ENCODE measurements at regions not wholly inside any gene's neighbourhood (a gene's known extent, or its start where the extent isn't known, plus 50 kb on each side); places are given as distances from the start of the nearest gene placed in this dataset.
"Not testable (repeated sequence)": the region's sequence is repeated elsewhere in the genome, so short reads cannot be mapped to it uniquely, and the experiment has no call there.

DNA sequence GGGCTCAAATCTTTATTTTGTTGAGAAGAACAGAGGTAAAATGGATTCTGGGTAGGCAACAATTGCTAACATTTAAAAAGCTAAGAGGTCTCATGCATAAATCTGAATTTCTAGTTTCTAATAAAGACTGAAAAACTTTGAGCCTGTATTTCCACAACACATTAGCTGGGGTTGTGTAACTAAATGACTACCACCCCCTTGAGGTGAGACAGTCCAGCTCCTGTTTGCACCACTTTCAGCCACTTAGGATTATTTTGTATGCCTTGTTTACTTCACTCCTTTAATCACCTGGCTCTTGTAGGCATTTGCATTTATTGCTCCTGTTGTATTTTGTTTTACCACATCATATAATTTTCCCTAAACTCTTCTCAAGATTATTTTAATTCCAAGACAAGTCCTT lies 376.6 kb downstream of the PTH2R start:
- DNase-seq (ENCODE audit: extremely low spot score), result no peak
- ChIA-PET CTCF (no interaction called here), POLR2A (no interaction called here)
- TF ChIP-seq ZNF384 (IDR thresholded peaks at IDR 0.05), result no peak
- TF ChIP-seq FOXK2 (IDR thresholded peaks at IDR 0.05), result no peak
- no peak for TF ChIP-seq SUZ12 (IDR thresholded peaks at IDR 0.05)
- TF ChIP-seq LEF1 (IDR thresholded peaks at IDR 0.05; ENCODE audit: borderline replicate concordance), result no peak
- TF ChIP-seq NFRKB (IDR thresholded peaks at IDR 0.05), result no peak
- no peak for TF ChIP-seq HDGF (IDR thresholded peaks at IDR 0.05; ENCODE audit: borderline replicate concordance)
- no peak for TF ChIP-seq FOXA1 (IDR thresholded peaks at IDR 0.05)
- no peak for TF ChIP-seq BHLHE40 (IDR thresholded peaks at IDR 0.05; ENCODE audit: borderline replicate concordance)
- TF ChIP-seq, protein P1, sequence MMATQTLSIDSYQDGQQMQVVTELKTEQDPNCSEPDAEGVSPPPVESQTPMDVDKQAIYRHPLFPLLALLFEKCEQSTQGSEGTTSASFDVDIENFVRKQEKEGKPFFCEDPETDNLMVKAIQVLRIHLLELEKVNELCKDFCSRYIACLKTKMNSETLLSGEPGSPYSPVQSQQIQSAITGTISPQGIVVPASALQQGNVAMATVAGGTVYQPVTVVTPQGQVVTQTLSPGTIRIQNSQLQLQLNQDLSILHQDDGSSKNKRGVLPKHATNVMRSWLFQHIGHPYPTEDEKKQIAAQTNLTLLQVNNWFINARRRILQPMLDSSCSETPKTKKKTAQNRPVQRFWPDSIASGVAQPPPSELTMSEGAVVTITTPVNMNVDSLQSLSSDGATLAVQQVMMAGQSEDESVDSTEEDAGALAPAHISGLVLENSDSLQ (IDR thresholded peaks at IDR 0.05), result no peak
- TF ChIP-seq SP1 (IDR thresholded peaks at IDR 0.05), result no peak
- no peak for TF ChIP-seq L3MBTL2 (conservative IDR thresholded peaks at IDR 0.05)
- TF ChIP-seq TARDBP (IDR thresholded peaks at IDR 0.05), result no peak
- no peak for TF ChIP-seq ARNT (IDR thresholded peaks at IDR 0.05)
- TF ChIP-seq FOXM1 (IDR thresholded peaks at IDR 0.05; ENCODE audit: borderline replicate concordance), result no peak
- no peak for TF ChIP-seq ELF4 (IDR thresholded peaks at IDR 0.05)
- no peak for TF ChIP-seq CTBP1 (IDR thresholded peaks at IDR 0.05; ENCODE audit: borderline replicate concordance)

DNA sequence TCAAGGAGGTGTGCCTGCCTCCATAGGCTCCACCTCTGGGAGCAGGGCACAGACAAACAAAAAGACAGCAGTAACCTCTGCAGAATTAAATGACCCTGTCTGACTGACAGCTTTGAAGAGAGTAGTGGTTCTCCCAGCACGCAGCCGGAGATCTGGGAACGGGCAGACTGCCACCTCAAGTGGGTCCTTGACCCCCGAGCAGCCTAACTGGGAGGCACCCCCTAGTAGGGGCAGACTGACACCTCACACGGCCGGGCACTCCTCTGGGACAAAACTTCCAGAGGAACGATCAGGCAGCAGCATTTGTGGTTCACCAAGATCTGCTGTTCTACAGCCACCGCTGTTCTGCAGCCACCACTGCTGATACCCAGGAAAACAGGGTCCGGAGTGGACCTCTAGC lies 378.2 kb downstream of the PTH2R start:
- POLR2A ChIA-PET; CTCF ChIA-PET; DNase-seq (ENCODE audit: extremely low spot score): not testable (repeated sequence)

DNA sequence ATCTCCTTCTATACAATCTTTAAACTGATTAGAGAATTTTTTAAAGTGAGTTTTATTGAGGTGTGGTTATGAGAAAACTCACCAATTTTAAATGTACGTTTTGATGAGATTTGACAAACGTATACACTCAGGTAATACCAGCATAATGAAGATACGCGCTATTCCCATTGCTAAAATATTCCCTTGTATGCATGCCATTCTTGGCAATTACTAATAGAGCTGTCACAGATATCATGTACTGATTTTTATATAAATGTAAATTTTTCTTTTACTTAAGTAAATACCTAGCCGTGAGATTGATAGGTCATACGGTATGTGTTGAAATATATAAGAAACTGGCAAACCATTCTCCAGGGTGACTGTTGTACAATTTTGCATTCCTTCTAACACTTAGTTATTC lies 384.7 kb downstream of the PTH2R start:
- TF ChIP-seq FOXK2 (IDR thresholded peaks at IDR 0.05) (no peak), TARDBP (IDR thresholded peaks at IDR 0.05) (no peak), SUZ12 (IDR thresholded peaks at IDR 0.05) (no peak), FOXA1 (IDR thresholded peaks at IDR 0.05) (no peak), LEF1 (IDR thresholded peaks at IDR 0.05; ENCODE audit: borderline replicate concordance) (no peak), BHLHE40 (IDR thresholded peaks at IDR 0.05; ENCODE audit: borderline replicate concordance) (no peak), FOXM1 (IDR thresholded peaks at IDR 0.05; ENCODE audit: borderline replicate concordance) (no peak), CTBP1 (IDR thresholded peaks at IDR 0.05; ENCODE audit: borderline replicate concordance) (no peak), ARNT (IDR thresholded peaks at IDR 0.05) (no peak), ZNF384 (IDR thresholded peaks at IDR 0.05) (no peak), HDGF (IDR thresholded peaks at IDR 0.05; ENCODE audit: borderline replicate concordance) (no peak), L3MBTL2 (conservative IDR thresholded peaks at IDR 0.05) (no peak), SP1 (IDR thresholded peaks at IDR 0.05) (no peak), NFRKB (IDR thresholded peaks at IDR 0.05) (no peak), ELF4 (IDR thresholded peaks at IDR 0.05) (no peak)
- TF ChIP-seq, protein P1 (IDR thresholded peaks at IDR 0.05), result no peak
- no peak for DNase-seq (ENCODE audit: extremely low spot score)
- ChIA-PET POLR2A (no interaction called here), CTCF (no interaction called here)

DNA sequence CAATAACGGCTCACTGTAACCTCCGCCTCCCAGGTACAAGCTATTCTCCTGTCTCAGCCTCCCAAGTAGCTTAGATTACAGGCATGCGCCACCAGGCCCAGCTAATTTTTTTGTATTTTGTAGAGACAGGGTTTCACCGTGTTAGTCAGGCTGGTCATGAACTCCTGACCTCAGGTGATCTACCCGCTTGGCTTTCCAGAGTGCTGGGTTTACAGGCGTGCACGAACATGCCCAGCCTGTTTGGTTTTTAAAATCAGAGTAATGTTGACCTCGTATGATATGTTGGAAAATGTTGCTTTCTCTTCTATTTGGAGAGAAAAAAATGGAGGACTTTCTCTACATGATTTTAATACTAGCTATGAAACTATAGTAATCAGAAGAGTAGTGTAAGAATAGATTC lies 386.2 kb downstream of the PTH2R start:
- no peak for TF ChIP-seq ELF4 (IDR thresholded peaks at IDR 0.05)
- TF ChIP-seq L3MBTL2 (conservative IDR thresholded peaks at IDR 0.05), result no peak
- TF ChIP-seq FOXA1 (IDR thresholded peaks at IDR 0.05), result no peak
- TF ChIP-seq ZNF384 (IDR thresholded peaks at IDR 0.05), result no peak
- TF ChIP-seq HDGF (IDR thresholded peaks at IDR 0.05; ENCODE audit: borderline replicate concordance), result no peak
- no peak for TF ChIP-seq FOXK2 (IDR thresholded peaks at IDR 0.05)
- TF ChIP-seq SP1 (IDR thresholded peaks at IDR 0.05), result no peak
- TF ChIP-seq BHLHE40 (IDR thresholded peaks at IDR 0.05; ENCODE audit: borderline replicate concordance), result no peak
- no peak for TF ChIP-seq LEF1 (IDR thresholded peaks at IDR 0.05; ENCODE audit: borderline replicate concordance)
- no peak for TF ChIP-seq NFRKB (IDR thresholded peaks at IDR 0.05)
- no peak for TF ChIP-seq FOXM1 (IDR thresholded peaks at IDR 0.05; ENCODE audit: borderline replicate concordance)
- no peak for TF ChIP-seq SUZ12 (IDR thresholded peaks at IDR 0.05)
- TF ChIP-seq, protein P1 (IDR thresholded peaks at IDR 0.05), result no peak
- no peak for TF ChIP-seq TARDBP (IDR thresholded peaks at IDR 0.05)
- no peak for TF ChIP-seq CTBP1 (IDR thresholded peaks at IDR 0.05; ENCODE audit: borderline replicate concordance)
- no peak for TF ChIP-seq ARNT (IDR thresholded peaks at IDR 0.05)
- POLR2A ChIA-PET, result no interaction called here
- CTCF ChIA-PET, result no interaction called here
- DNase-seq (ENCODE audit: extremely low spot score), result no peak

DNA sequence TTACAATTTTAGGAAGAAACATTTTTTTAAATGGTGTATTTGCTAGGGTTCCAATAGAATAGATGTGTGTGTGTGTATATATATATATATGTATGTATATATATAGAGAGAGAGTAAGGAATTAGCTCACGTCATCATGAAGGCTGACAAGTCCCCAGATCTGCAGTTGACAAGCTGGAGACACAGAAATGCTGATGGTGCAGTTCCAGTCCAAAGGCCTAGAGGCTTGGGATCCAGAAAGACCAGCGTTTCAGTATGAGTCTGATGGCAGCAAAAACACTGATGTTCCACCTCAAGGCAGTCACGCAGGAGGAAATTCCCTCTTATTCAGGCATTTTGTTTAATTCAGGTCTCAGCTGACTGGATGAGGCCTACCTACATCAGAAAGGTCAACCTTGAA lies 386.8 kb downstream of the PTH2R start:
- DNase-seq (ENCODE audit: extremely low spot score), result no peak
- no peak for TF ChIP-seq NFRKB (IDR thresholded peaks at IDR 0.05)
- TF ChIP-seq ARNT (IDR thresholded peaks at IDR 0.05), result no peak
- no peak for TF ChIP-seq FOXM1 (IDR thresholded peaks at IDR 0.05; ENCODE audit: borderline replicate concordance)
- no peak for TF ChIP-seq ZNF384 (IDR thresholded peaks at IDR 0.05)
- no peak for TF ChIP-seq FOXK2 (IDR thresholded peaks at IDR 0.05)
- no peak for TF ChIP-seq SUZ12 (IDR thresholded peaks at IDR 0.05)
- TF ChIP-seq SP1 (IDR thresholded peaks at IDR 0.05), result no peak
- no peak for TF ChIP-seq BHLHE40 (IDR thresholded peaks at IDR 0.05; ENCODE audit: borderline replicate concordance)
- no peak for TF ChIP-seq TARDBP (IDR thresholded peaks at IDR 0.05)
- no peak for TF ChIP-seq LEF1 (IDR thresholded peaks at IDR 0.05; ENCODE audit: borderline replicate concordance)
- no peak for TF ChIP-seq L3MBTL2 (conservative IDR thresholded peaks at IDR 0.05)
- ChIA-PET CTCF (no interaction called here), POLR2A (no interaction called here)

DNA sequence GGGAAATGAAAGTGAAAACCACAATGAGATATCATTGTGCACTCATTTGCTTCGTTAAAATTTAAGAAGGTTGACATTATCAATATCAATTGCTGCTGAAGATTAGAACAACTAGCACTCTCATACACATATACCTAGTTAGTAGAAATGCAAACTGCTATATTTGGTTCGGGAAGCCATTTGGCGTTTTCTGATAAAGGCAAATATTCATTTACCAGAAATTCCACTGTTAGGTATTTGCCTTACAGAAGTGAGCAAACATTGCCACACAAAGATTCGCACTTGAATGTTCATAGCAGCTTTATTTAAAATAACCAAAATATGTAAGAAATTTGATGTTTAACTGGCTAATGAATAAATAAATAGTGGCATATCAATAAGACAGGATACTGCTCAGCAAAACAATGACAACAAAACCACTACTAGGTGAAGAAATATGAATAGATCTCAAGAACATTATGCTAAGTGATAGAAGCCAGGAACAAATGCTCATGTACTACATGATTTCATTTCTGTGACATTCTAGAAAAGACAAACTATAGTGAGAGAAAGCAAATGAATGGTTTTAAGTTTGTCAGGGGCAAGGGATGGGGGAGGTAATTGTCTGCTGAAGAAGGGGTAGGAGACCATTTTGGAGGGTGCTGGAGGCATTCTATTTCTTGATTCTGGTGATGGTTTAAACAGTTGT lies 387.8 kb downstream of the PTH2R start:
- TF ChIP-seq NFRKB (IDR thresholded peaks at IDR 0.05), result no peak
- no peak for TF ChIP-seq CTBP1 (IDR thresholded peaks at IDR 0.05; ENCODE audit: borderline replicate concordance)
- TF ChIP-seq SP1 (IDR thresholded peaks at IDR 0.05), result no peak
- TF ChIP-seq HDGF (IDR thresholded peaks at IDR 0.05; ENCODE audit: borderline replicate concordance), result no peak
- no peak for TF ChIP-seq ZNF384 (IDR thresholded peaks at IDR 0.05)
- TF ChIP-seq SUZ12 (IDR thresholded peaks at IDR 0.05), result no peak
- no peak for TF ChIP-seq FOXM1 (IDR thresholded peaks at IDR 0.05; ENCODE audit: borderline replicate concordance)
- DNase-seq (ENCODE audit: extremely low spot score), result no peak
- ChIA-PET POLR2A (no interaction called here), CTCF (no interaction called here)
